HG03097 (cell line): ENCODE measurements at regions not wholly inside any gene's neighbourhood (a gene's known extent, or its start where the extent isn't known, plus 50 kb on each side); places are given as distances from the start of the nearest gene placed in this dataset.
"Not testable (repeated sequence)": the region's sequence is repeated elsewhere in the genome, so short reads cannot be mapped to it uniquely, and the experiment has no call there.

Source experiments
- ATAC-seq: cut with Tn5 transposase; IDR thresholded peaks from one replicate; pipeline ENCODE4 v1.9.1; 2021; ENCODE audit not compliant: unreplicated experiment, low FRiP score

- no peak for ATAC-seq
Observed at GRCh38 chr6:81876971-81877370, 124.5 kb upstream of the TENT5A start.

GRCh38 chr6:81875782-81876293 lies 123.4 kb upstream of the TENT5A start:
- ATAC-seq, result no peak

GRCh38 chr6:81869749-81870508 lies 117.4 kb upstream of the TENT5A start:
- ATAC-seq, result not testable (repeated sequence)

- ATAC-seq, result no peak
Observed at GRCh38 chr6:81865712-81866111, 113.2 kb upstream of the TENT5A start.

GRCh38 chr6:81864124-81864523 lies 111.6 kb upstream of the TENT5A start:
- no peak for ATAC-seq

GRCh38 chr6:81863123-81863522 lies 110.6 kb upstream of the TENT5A start:
- no peak for ATAC-seq

GRCh38 chr6:81861281-81861680 lies 108.8 kb upstream of the TENT5A start:
- no peak for ATAC-seq

- no peak for ATAC-seq
Observed at GRCh38 chr6:81859884-81860283, 107.4 kb upstream of the TENT5A start.

GRCh38 chr6:81857812-81858211 lies 105.3 kb upstream of the TENT5A start:
- ATAC-seq, result no peak

- no peak for ATAC-seq
Observed at GRCh38 chr6:81856872-81857271, 104.4 kb upstream of the TENT5A start.

- no peak for ATAC-seq
Observed at GRCh38 chr6:81854474-81854873, 102.0 kb upstream of the TENT5A start.

- no peak for ATAC-seq
Observed at GRCh38 chr6:81853975-81854374, 101.5 kb upstream of the TENT5A start.

GRCh38 chr6:81849248-81849647 lies 96.8 kb upstream of the TENT5A start:
- no peak for ATAC-seq

GRCh38 chr6:81847866-81848265 lies 95.4 kb upstream of the TENT5A start:
- no peak for ATAC-seq

GRCh38 chr6:81844686-81845085 lies 92.2 kb upstream of the TENT5A start:
- no peak for ATAC-seq

- ATAC-seq, result no peak
Observed at GRCh38 chr6:81843302-81843701, 90.8 kb upstream of the TENT5A start.

GRCh38 chr6:81842254-81842653 lies 89.8 kb upstream of the TENT5A start:
- no peak for ATAC-seq

GRCh38 chr6:81838724-81839426 lies 86.4 kb upstream of the TENT5A start:
- no peak for ATAC-seq

- ATAC-seq, result no peak
Observed at GRCh38 chr6:81838031-81838430, 85.5 kb upstream of the TENT5A start.

- ATAC-seq, result no peak
Observed at GRCh38 chr6:81834141-81834681, 81.7 kb upstream of the TENT5A start.

GRCh38 chr6:81832304-81832703 lies 79.8 kb upstream of the TENT5A start:
- ATAC-seq, result no peak

- ATAC-seq, result no peak
Observed at GRCh38 chr6:81831274-81831673, 78.8 kb upstream of the TENT5A start.
